Mammary epithelial cell (primary cell): ENCODE measurements at regions not wholly inside any gene's neighbourhood (a gene's known extent, or its start where the extent isn't known, plus 50 kb on each side); places are given as distances from the start of the nearest gene placed in this dataset.

Source experiments
- CTCF ChIP-seq, 2 donors: IDR thresholded peaks in 1 of 2; conservative IDR thresholded peaks in 1 of 2; 2 replicates each; pipeline ENCODE4 v1.5.1; 2011 to 2012; ENCODE audit warnings: inconsistent platforms in 2 of 2, low read length in 2 of 2, mild to moderate bottlenecking in 2 of 2, control low read depth in 1 of 2, low read depth in 1 of 2; ENCODE audit not compliant: insufficient read depth in 1 of 2; ENCODE audit errors: extremely low read depth in 1 of 2
- EZH2 ChIP-seq: IDR thresholded peaks from 2 replicates; pipeline ENCODE4 v1.6.1; 2012; ENCODE audit warnings: low read length, inconsistent platforms, borderline replicate concordance

- no peak for TF ChIP-seq EZH2
- no peak for TF ChIP-seq CTCF (conservative IDR thresholded peaks at IDR 0.05 in 1 of 2, IDR thresholded peaks at IDR 0.05 in 1 of 2; ENCODE audit: extremely low read depth in 1 of 2, insufficient read depth in 1 of 2, low read depth in 1 of 2, low read length in 2 of 2)
Observed at GRCh38 chr3:82999777-83000176, 1238.3 kb upstream of the GBE1 start.
